Activated T-helper 2 cell treated with anti-CD3 and anti-CD28 coated beads, Interferon-gamma antibody, Interleukin-2, Interleukin-4, amounts not matched to agents 10 μg/mL and 5 μg/mL and 100 μg/mL, durations not matched to agents 14 hours and 24 hours and 36 hours (primary cell): ENCODE measurements at regions not wholly inside any gene's neighbourhood (a gene's known extent, or its start where the extent isn't known, plus 50 kb on each side); places are given as distances from the start of the nearest gene placed in this dataset.
"Not testable (repeated sequence)": the region's sequence is repeated elsewhere in the genome, so short reads cannot be mapped to it uniquely, and the experiment has no call there.

ENCODE experiments used
- DNase-seq: peaks from one replicate; pipeline ENCODE4 v3.0.0; 2021; ENCODE audit warnings: low spot score
- H3K27ac Mint-ChIP-seq: one replicate; pipeline ENCODE4 v1.8.0; 2021; ENCODE audit warnings: mixed read lengths
- H3K27me3 Mint-ChIP-seq: one replicate; pipeline ENCODE4 v1.8.0; 2021; ENCODE audit warnings: low read depth, mixed read lengths
- H3K36me3 Mint-ChIP-seq: one replicate; pipeline ENCODE4 v1.8.0; 2021; ENCODE audit warnings: low read depth, mixed read lengths
- H3K4me1 Mint-ChIP-seq: one replicate; pipeline ENCODE4 v1.8.0; 2021; ENCODE audit warnings: low read depth, mixed read lengths
- H3K4me3 Mint-ChIP-seq: one replicate; pipeline ENCODE4 v1.8.0; 2021; ENCODE audit warnings: low read depth, mild to moderate bottlenecking, moderate library complexity, mixed read lengths
- H3K9me3 Mint-ChIP-seq: one replicate; pipeline ENCODE4 v1.8.0; 2021; ENCODE audit warnings: mixed read lengths
- intact Hi-C: fragments of 100-400 bp; cut with micrococcal nuclease; formaldehyde crosslinking; loops from one replicate; pipeline ENCODE4 v1.15.1; 2023

- intact Hi-C loops, result no loop called here
- H3K4me3 Mint-ChIP-seq, result no peak overlapping the region
- no peaks in the 10 kb centered on the region for H3K36me3 Mint-ChIP-seq
- no peaks in the 10 kb centered on the region for H3K9me3 Mint-ChIP-seq
- H3K4me1 Mint-ChIP-seq, result no peaks in the 10 kb centered on the region
- no peak overlapping the region for H3K27ac Mint-ChIP-seq
- DNase-seq, result no peak
- no peaks in the 10 kb centered on the region for H3K27me3 Mint-ChIP-seq
Measured at GRCh38 chr3:193148688-193149473, 92.1 kb upstream of the PLAAT1 start.

GRCh38 chr3:193149998-193150397, 91.0 kb upstream of the PLAAT1 start:
- no peaks in the 10 kb centered on the region for H3K9me3 Mint-ChIP-seq
- intact Hi-C loops, result no loop called here
- no peaks in the 10 kb centered on the region for H3K36me3 Mint-ChIP-seq
- no peak overlapping the region for H3K27ac Mint-ChIP-seq
- H3K4me1 Mint-ChIP-seq, result no peaks in the 10 kb centered on the region
- no peak for DNase-seq
- no peak overlapping the region for H3K4me3 Mint-ChIP-seq
- H3K27me3 Mint-ChIP-seq, result no peaks in the 10 kb centered on the region

GRCh38 chr3:193155044-193155781, 85.8 kb upstream of the PLAAT1 start:
- intact Hi-C loops, H3K36me3 Mint-ChIP-seq, H3K27me3 Mint-ChIP-seq, H3K9me3 Mint-ChIP-seq, DNase-seq, H3K4me1 Mint-ChIP-seq, H3K27ac Mint-ChIP-seq, H3K4me3 Mint-ChIP-seq: not testable (repeated sequence)

DNA sequence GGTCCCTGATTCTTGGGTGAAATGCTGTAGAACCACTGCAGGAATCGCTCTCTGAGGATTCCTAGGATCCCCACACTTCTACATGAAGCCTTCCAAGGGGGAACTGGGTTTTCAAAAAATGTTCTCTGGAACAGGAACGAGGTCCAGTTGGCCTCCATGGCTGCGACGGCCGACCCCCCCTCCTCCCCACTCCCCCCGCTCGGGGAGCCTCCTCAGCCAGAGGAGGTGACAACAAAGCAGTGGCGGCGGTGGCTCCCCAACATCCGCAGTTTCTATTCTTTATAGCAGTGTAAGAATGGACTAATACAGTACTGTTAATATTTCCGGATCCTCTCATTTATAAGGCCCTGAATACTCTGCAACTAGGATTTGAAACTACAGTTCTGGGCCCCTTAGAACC, 84.0 kb upstream of the PLAAT1 start:
- H3K4me1 Mint-ChIP-seq, result no peaks in the 10 kb centered on the region

DNA sequence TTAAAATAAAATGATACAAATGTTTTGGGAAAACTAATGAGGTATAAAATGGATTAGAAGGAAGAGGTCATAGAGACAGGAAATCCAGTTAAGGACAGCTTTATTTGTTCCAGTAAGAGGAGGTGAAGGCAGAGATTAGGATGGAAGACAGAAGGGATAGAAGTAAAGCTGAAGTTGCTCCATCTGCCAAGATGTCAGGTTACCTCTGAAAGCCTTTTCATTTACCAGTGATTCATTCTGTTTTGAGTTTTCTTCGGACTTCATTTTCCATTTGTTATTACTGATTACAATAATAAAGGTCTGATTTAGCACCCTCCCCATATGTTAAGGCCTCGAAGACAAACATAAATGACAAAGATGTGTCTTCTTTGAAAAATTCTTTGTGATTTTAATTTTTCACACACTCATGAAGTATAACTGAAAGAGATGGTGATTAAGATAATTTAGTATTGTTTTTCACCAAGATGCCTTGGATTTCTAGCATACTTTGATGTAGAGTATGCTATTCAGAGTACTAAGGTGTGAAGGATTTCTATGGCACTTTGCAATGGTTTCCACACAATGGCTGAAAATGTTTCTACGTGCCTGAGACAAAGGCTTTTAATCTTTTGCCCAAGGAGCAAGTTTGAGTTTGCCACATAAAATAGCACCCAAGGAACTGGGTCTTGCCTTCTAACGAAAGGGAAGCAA, 75.4 kb upstream of the PLAAT1 start:
- H3K27ac Mint-ChIP-seq, result no peak overlapping the region
- H3K36me3 Mint-ChIP-seq, result no peaks in the 10 kb centered on the region
- no peaks in the 10 kb centered on the region for H3K27me3 Mint-ChIP-seq
- H3K9me3 Mint-ChIP-seq, result no peaks in the 10 kb centered on the region
- intact Hi-C loops, result no loop called here
- DNase-seq, result no peak
- H3K4me3 Mint-ChIP-seq, result no peak overlapping the region
- no peaks in the 10 kb centered on the region for H3K4me1 Mint-ChIP-seq

More for the DNA sequence above, 84.0 kb upstream of the PLAAT1 start:
- no peak overlapping the region for H3K27ac Mint-ChIP-seq
- intact Hi-C loops, result no loop called here
- no peak for DNase-seq
- no peaks in the 10 kb centered on the region for H3K27me3 Mint-ChIP-seq
- H3K9me3 Mint-ChIP-seq, result no peaks in the 10 kb centered on the region
- H3K36me3 Mint-ChIP-seq, result no peaks in the 10 kb centered on the region
- H3K4me3 Mint-ChIP-seq, result no peak overlapping the region

GRCh38 chr3:193168931-193169330, 72.1 kb upstream of the PLAAT1 start:
- Mint-ChIP-seq H3K27me3 (no peaks in the 10 kb centered on the region), H3K27ac (no peak overlapping the region), H3K36me3 (no peaks in the 10 kb centered on the region), H3K9me3 (no peaks in the 10 kb centered on the region), H3K4me3 (no peak overlapping the region), H3K4me1 (no peaks in the 10 kb centered on the region)
- intact Hi-C loops, result no loop called here
- no peak for DNase-seq

- H3K4me3 Mint-ChIP-seq, result no peak overlapping the region
- no peaks in the 10 kb centered on the region for H3K36me3 Mint-ChIP-seq
- no peaks in the 10 kb centered on the region for H3K27me3 Mint-ChIP-seq
- intact Hi-C loops, result no loop called here
- no peak overlapping the region for H3K27ac Mint-ChIP-seq
- no peaks in the 10 kb centered on the region for H3K4me1 Mint-ChIP-seq
- no peaks in the 10 kb centered on the region for H3K9me3 Mint-ChIP-seq
- DNase-seq, result no peak
Measured at GRCh38 chr3:193174140-193174539, 66.9 kb upstream of the PLAAT1 start.

DNA sequence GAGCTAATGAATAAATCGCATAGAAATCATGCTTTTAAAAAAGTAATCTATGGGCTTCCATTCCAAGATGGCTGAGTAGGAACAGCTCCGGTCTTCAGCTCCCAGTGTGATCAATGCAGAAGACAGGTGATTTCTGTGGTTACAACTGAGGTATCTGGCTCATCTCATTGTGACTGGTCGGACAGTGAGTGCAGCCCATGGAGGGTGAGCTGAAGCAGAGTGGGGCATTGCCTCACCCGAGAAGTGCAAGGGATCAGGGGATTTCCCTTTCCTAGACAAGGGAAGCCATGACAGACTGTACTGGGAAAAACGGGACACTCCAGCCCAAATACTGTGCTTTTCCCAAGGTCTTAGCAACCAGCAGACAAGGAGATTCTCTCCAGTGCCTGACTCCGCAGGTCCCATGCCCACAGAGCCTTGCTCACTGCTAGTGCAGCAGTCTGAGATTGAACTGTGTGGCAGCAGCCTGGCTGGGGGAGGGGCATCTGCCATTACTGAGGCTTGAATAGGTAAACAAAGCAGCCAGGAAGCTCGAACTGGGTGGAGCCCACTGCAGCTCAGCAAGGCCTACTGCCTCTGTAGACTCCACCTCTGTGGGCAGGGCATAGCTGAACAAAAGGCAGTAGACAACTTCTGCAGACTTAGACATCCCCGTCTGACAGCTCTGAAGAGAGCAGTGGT, 61.5 kb upstream of the PLAAT1 start:
- intact Hi-C loops, DNase-seq, H3K4me3 Mint-ChIP-seq, H3K4me1 Mint-ChIP-seq, H3K27me3 Mint-ChIP-seq, H3K36me3 Mint-ChIP-seq, H3K27ac Mint-ChIP-seq, H3K9me3 Mint-ChIP-seq: not testable (repeated sequence)

DNA sequence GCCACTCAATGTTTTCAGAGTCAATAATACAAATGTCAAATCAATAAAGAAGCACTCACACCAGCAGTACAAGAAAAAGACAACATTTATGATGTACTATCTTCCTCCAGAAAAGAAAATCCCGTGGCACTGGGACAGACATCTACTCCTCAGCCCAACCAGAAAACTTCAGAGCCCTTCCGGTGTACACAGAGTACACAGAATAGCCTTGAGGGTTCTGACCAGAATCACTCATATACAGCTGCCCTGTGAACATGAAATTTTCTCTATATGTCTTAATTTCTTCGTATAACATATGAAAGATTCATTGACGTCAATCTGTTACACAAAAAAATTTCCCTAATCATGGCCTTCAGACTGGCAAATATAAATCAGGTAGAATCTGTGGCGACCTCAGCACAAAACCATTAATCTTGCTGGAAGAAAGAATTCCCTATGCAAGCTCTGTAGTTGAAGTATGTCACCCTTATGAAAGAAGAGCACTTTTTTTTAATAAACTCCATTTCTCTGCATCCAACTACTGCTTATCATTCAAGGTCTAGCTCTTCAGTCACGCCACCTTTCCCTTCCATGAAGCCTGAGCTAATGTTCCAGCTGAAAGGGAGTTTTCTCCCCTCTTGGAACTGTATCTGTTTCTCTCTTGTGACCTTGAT, 53.8 kb upstream of the PLAAT1 start:
- Mint-ChIP-seq H3K27me3 (no peaks in the 10 kb centered on the region), H3K36me3 (no peaks in the 10 kb centered on the region), H3K4me3 (no peak overlapping the region), H3K27ac (no peak overlapping the region), H3K4me1 (no peaks in the 10 kb centered on the region), H3K9me3 (no peaks in the 10 kb centered on the region)
- DNase-seq, result no peak
- intact Hi-C loops, result no loop called here

DNA sequence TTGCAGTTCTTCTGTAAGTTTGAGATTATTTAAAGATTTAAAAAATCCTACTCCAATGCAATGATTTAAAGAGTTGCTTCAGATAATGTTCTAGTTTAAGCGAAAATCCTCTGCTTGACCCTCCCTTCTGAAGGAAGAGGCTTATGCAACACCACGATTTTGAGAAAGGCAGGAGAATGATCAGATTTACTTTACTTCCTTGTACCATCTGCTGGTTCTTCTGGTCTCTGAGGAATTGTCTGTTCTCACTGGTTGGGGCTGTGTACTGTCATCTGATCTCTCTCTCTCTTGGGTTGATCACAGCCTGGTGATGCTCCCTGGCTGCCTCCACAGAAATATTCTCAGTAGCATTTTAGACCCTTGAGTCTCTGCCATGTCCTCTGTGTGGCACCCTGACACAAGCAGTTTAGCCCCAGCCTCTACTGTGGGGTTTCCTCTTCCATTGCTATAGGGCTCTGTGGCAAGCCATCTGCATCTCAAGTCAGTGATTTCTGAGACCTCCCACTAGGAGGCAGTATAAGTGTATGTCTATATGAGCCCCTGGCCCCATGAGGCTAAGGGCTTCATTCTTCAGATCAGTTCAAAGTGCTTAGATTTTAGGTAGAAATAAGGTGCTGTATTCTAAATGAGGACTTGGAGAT, 50.8 kb upstream of the PLAAT1 start:
- Mint-ChIP-seq H3K4me1 (no peaks in the 10 kb centered on the region), H3K9me3 (no peaks in the 10 kb centered on the region), H3K27ac (no peak overlapping the region), H3K27me3 (peaks cover 2% of the 10 kb centered on the region), H3K4me3 (no peak overlapping the region), H3K36me3 (no peaks in the 10 kb centered on the region)
- intact Hi-C loops, result no loop called here
- DNase-seq, result no peak
